Panc1 (cell line): ENCODE measurements at regions not wholly inside any gene's neighbourhood (a gene's known extent, or its start where the extent isn't known, plus 50 kb on each side); places are given as distances from the start of the nearest gene placed in this dataset.

ENCODE experiments used
- ATAC-seq: fragments of 200-7000 bp; cut with Tn5 transposase; 2 replicates; pipeline ENCODE4 v1.9.1; 2020; ENCODE audit warnings: mild to moderate bottlenecking, moderate library complexity
- BruUV-seq: library from RNA; stranded (reverse); fragments of 400-500 nt; replicated peaks from 2 replicates; lab custom pipeline; 2021; lab: Mats Ljungman, UMichigan
- CTCF ChIA-PET: fragments of 300-600 bp; sonication (Branson Sonifier 250); formaldehyde crosslinking; loops from one replicate; lab custom pipeline; 2022; ENCODE audit warnings: antibody characterized with exemption; lab: Charles Lee
- POLR2A ChIA-PET: fragments of 300-600 bp; sonication (Branson Sonifier 250); formaldehyde crosslinking; loops from one replicate; lab custom pipeline; 2022; ENCODE audit warnings: antibody characterized with exemption; lab: Charles Lee
- DNase-seq: peaks from one replicate; pipeline ENCODE4 v3.0.0-alpha.2; 2010; ENCODE audit warnings: low read depth, low spot score
- H3K27ac ChIP-seq: 2 replicates; pipeline ENCODE4 v1.5.1; 2011; ENCODE audit warnings: mild to moderate bottlenecking, low read length, inconsistent platforms
- H3K27me3 ChIP-seq: fragments of 200-500 bp; sonication (Bioruptor generic); 2 replicates; pipeline ENCODE4 v1.6.0; 2014; ENCODE audit warnings: low read length, inconsistent platforms; ENCODE audit not compliant: control insufficient read depth, insufficient read depth
- H3K36me3 ChIP-seq: fragments of 200-500 bp; sonication (Bioruptor generic); 2 replicates; pipeline ENCODE4 v1.5.1; 2014; ENCODE audit warnings: inconsistent platforms, mild to moderate bottlenecking, low read length, moderate library complexity; ENCODE audit not compliant: control insufficient read depth, insufficient read depth
- H3K4me1 ChIP-seq: 2 replicates; pipeline ENCODE4 v1.5.1; 2011; ENCODE audit warnings: inconsistent platforms, mild to moderate bottlenecking, low read length, moderate library complexity; ENCODE audit not compliant: control insufficient read depth, insufficient read depth
- H3K4me3 ChIP-seq, 2 experiments: 2 replicates each; pipeline ENCODE4 v1.5.1; 2011 to 2012; ENCODE audit warnings: low read depth in 2 of 2, low read length in 2 of 2, mild to moderate bottlenecking in 2 of 2, inconsistent platforms in 1 of 2, moderate library complexity in 1 of 2
- H3K9me3 ChIP-seq: fragments of 200-500 bp; sonication (Bioruptor generic); 2 replicates; pipeline ENCODE4 v1.5.1; 2014; ENCODE audit warnings: low read depth, mild to moderate bottlenecking, inconsistent platforms, low read length, moderate library complexity; ENCODE audit not compliant: control insufficient read depth, insufficient read depth
- POLR2AphosphoS5 ChIP-seq: IDR thresholded peaks from 2 replicates; pipeline ENCODE4 v1.6.1; 2012; ENCODE audit warnings: mild to moderate bottlenecking, low read depth, low read length, moderate library complexity
- SIN3A ChIP-seq: IDR thresholded peaks from 2 replicates; pipeline ENCODE4 v1.6.1; 2012; ENCODE audit warnings: low read depth, mild to moderate bottlenecking, low read length, moderate library complexity, borderline replicate concordance; ENCODE audit not compliant: insufficient read depth
- TCF7L2 ChIP-seq: IDR thresholded peaks from 2 replicates; pipeline ENCODE4 v1.6.1; 2011; ENCODE audit warnings: mild to moderate bottlenecking, low read depth, low read length, inconsistent platforms
- in situ Hi-C: cut with HindIII; loops from 2 replicates; pipeline ENCODE4 v1.10.0; 2016; ENCODE audit warnings: low sequenced_read_pairs, low pct_unique_long_range_greater_than_20kb
- intact Hi-C: fragments of 100-400 bp; cut with micrococcal nuclease; formaldehyde crosslinking; loops from one replicate; pipeline ENCODE4 v1.10.0; 2022; ENCODE audit not compliant: unreplicated experiment
- TF ChIP-seq, protein P1 (sequence below), 2 experiments: IDR thresholded peaks; 2 replicates each; pipeline ENCODE4 v1.6.1; 2011 to 2012; ENCODE audit warnings: low read depth in 2 of 2, control low read depth in 1 of 2, low read length in 1 of 2, mild to moderate bottlenecking in 1 of 2, moderate library complexity in 1 of 2; ENCODE audit not compliant: insufficient read depth in 1 of 2
- TF ChIP-seq, protein P2 (sequence below): fragments of 450-650 bp; IDR thresholded peaks from 2 replicates; pipeline ENCODE4 v1.5.1; 2017; ENCODE audit warnings: mild to moderate bottlenecking

DNA sequence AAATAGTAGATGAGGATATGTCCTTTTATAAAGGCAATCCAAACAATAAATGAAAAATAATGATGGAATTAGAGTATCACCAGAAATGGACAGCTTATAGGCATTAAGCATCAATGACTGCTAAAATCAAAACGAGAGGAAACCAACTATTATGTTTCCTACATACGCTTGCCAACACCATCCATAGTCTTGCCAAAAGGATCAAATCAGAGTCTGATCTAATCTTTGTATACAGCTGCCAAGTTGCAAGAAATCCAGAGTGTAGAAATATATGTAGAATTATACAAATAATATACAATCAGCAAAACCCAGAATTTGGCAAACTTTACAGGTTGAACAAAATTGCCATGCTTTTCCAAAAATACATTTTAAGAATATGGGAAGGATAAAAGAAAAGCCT, 1661.6 kb downstream of the SLITRK1 start:
- ChIA-PET CTCF (no interaction called here), POLR2A (no interaction called here)
- Histone ChIP-seq H3K27ac (no peak overlapping the region), H3K4me1 (no peaks in the 10 kb centered on the region), H3K36me3 (no peaks in the 10 kb centered on the region), H3K4me3 (no peak overlapping the region), H3K9me3 (no peaks in the 10 kb centered on the region), H3K27me3 (no peaks in the 10 kb centered on the region)
- ATAC-seq (no peak), DNase-seq (no peak)
- in situ Hi-C loops: no loop called here
- no peak for TF ChIP-seq SIN3A
- TF ChIP-seq, protein P1, sequence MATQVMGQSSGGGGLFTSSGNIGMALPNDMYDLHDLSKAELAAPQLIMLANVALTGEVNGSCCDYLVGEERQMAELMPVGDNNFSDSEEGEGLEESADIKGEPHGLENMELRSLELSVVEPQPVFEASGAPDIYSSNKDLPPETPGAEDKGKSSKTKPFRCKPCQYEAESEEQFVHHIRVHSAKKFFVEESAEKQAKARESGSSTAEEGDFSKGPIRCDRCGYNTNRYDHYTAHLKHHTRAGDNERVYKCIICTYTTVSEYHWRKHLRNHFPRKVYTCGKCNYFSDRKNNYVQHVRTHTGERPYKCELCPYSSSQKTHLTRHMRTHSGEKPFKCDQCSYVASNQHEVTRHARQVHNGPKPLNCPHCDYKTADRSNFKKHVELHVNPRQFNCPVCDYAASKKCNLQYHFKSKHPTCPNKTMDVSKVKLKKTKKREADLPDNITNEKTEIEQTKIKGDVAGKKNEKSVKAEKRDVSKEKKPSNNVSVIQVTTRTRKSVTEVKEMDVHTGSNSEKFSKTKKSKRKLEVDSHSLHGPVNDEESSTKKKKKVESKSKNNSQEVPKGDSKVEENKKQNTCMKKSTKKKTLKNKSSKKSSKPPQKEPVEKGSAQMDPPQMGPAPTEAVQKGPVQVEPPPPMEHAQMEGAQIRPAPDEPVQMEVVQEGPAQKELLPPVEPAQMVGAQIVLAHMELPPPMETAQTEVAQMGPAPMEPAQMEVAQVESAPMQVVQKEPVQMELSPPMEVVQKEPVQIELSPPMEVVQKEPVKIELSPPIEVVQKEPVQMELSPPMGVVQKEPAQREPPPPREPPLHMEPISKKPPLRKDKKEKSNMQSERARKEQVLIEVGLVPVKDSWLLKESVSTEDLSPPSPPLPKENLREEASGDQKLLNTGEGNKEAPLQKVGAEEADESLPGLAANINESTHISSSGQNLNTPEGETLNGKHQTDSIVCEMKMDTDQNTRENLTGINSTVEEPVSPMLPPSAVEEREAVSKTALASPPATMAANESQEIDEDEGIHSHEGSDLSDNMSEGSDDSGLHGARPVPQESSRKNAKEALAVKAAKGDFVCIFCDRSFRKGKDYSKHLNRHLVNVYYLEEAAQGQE (IDR thresholded peaks at IDR 0.05; ENCODE audit: insufficient read depth in 1 of 2, low read depth in 2 of 2, low read length in 1 of 2): no peak
- no peak for TF ChIP-seq POLR2AphosphoS5
- no peak for TF ChIP-seq TCF7L2
- TF ChIP-seq, protein P2, sequence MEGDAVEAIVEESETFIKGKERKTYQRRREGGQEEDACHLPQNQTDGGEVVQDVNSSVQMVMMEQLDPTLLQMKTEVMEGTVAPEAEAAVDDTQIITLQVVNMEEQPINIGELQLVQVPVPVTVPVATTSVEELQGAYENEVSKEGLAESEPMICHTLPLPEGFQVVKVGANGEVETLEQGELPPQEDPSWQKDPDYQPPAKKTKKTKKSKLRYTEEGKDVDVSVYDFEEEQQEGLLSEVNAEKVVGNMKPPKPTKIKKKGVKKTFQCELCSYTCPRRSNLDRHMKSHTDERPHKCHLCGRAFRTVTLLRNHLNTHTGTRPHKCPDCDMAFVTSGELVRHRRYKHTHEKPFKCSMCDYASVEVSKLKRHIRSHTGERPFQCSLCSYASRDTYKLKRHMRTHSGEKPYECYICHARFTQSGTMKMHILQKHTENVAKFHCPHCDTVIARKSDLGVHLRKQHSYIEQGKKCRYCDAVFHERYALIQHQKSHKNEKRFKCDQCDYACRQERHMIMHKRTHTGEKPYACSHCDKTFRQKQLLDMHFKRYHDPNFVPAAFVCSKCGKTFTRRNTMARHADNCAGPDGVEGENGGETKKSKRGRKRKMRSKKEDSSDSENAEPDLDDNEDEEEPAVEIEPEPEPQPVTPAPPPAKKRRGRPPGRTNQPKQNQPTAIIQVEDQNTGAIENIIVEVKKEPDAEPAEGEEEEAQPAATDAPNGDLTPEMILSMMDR: no peak
- BruUV-seq: no TSS peak
- intact Hi-C loops: no loop called here

DNA sequence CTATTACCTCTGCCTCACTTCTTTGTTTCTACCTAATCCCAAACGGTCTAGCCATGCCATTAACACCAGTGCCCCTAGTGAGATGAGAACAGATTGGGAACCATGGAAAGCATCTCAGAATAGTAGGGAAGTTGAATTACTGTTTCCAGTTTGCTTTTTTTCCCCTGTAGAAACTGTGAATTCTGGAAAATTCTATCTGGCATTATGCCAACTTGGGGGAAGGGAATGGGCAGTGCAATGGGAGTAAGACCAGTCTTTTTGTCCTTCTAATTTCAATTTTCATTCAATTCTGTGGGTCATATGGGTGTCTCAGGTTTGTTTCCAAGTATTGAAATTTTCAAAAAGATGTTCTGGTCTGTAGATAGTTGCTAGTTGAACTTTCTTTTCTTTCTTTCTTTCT, 1666.1 kb downstream of the SLITRK1 start:
- no TSS peak for BruUV-seq
- intact Hi-C loops: no loop called here
- no peaks in the 10 kb centered on the region for H3K4me1 ChIP-seq
- DNase-seq (no peak), ATAC-seq (no peak)
- H3K9me3 ChIP-seq: 0 out of 2 replicates have a peak, but pooled peaks cover 3% of the 10 kb centered on the region
- H3K27ac ChIP-seq: no peak overlapping the region
- TF ChIP-seq, protein P2: no peak
- TF ChIP-seq TCF7L2 (no peak), SIN3A (no peak), POLR2AphosphoS5 (no peak)
- TF ChIP-seq, protein P1 (IDR thresholded peaks at IDR 0.05; ENCODE audit: insufficient read depth in 1 of 2, low read depth in 2 of 2, low read length in 1 of 2): no peak
- in situ Hi-C loops: no loop called here
- POLR2A ChIA-PET: no interaction called here
- H3K36me3 ChIP-seq: no peaks in the 10 kb centered on the region
- CTCF ChIA-PET: no interaction called here
- H3K4me3 ChIP-seq: no peak overlapping the region
- no peaks in the 10 kb centered on the region for H3K27me3 ChIP-seq
